ENCODE measurements at regions not wholly inside any gene's neighbourhood (a gene's known extent, or its start where the extent isn't known, plus 50 kb on each side); places are given as distances from the start of the nearest gene placed in this dataset.
"Not testable (repeated sequence)": the region's sequence is repeated elsewhere in the genome, so short reads cannot be mapped to it uniquely, and the experiment has no call there.

DNA sequence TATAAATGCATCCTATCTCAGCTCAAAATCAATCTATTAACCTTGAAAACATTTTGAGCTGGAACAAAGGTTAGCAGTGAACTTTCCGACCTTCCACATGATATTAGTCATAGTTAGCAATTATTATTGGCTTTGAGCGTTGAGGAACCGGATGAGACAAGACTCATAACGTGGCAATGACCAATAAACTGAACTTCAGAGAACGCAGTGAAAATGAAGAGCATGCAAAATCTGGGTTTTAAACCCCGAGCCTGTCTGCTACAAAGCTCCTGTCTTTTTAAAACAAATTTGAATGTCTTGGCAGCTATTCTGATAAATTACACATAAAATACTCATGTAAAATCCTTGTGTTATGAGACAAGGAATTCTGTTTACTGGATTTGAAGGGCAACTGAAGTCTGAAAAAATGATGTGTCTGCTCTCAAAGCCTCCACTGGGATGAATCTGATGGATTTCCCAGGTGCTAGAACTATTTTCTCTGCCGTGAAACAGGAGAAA, 74.7 kb upstream of the ITGB1 start:
- TF ChIP-seq CTCF (IDR thresholded peaks at IDR 0.05) = no peak
- Histone ChIP-seq H3K9me3 (no peaks in the 10 kb centered on the region), H3K4me1 (peaks cover 0 to 13% (median 0%) of the 10 kb centered on the region in 9 donors), H3K27me3 (no peaks in the 10 kb centered on the region), H3K4me3 (no peak overlapping the region), H3K27ac (peak overlapping the region in 2 of 10 donors; percentile 28 to 59), H3K36me3 (no peaks in the 10 kb centered on the region)
- no peak for ATAC-seq
- DNase-seq = no peak
- WGBS, 2 donors = 55 to 59% methylated on average over 7 of the region's 7 CpGs
- intact Hi-C loops (cut with DNase I) = no loop called here

DNA sequence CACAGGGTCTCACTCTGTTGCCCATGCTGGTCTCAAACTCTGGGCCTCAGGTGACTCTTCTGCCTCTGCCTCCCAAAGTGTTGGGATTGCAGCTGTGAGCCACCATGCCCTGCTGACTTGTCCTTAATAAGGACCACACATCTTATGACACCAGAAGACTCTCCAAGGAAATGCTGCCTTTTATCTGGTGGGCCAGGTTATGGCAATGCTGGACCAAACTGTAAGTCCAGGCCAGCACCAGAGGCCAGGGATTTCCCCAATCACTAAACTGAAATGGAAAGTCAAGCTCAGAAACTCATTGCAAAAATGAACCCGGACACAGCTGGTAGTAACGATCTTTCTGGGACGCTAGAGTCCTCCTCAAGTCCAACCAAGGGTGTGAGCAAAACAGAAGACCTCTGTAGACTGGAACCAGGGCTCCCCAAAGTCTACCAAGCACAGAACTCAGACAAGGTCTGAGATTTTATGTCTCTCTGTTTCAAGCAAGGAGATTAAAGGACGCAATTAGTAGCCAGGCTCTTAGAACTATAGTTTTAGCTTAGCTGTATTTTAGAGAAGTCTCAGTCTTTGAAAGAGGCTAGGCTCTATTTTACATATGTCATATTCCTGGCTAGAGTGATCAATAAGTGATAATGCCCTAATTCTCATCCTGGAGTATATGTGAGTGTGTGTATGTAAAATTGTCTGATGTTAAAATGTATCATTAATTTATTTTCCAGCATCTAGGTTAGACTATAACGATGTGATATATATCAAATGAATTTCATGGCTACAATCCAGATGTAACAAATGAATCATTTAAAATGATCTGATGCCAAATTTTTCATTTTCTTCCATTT, 74.0 kb upstream of the ITGB1 start:
- Histone ChIP-seq H3K4me3 (no peak overlapping the region), H3K4me1 (peaks cover 0 to 13% (median 0%) of the 10 kb centered on the region in 9 donors), H3K9me3 (no peaks in the 10 kb centered on the region), H3K27me3 (no peaks in the 10 kb centered on the region), H3K27ac (peak overlapping the region in 3 of 10 donors; percentile 24 to 59 (median 53)), H3K36me3 (no peaks in the 10 kb centered on the region)
- intact Hi-C loops (cut with DNase I) = no loop called here
- no peak for TF ChIP-seq CTCF (IDR thresholded peaks at IDR 0.05)
- DNase-seq = no peak
- whole genome bisulfite sequencing, 2 donors = 82 to 88% methylated on average over 5 of the region's 5 CpGs
- ATAC-seq = no peak

GRCh38 chr10:33031171-33031570, 73.1 kb upstream of the ITGB1 start:
- no peak for ATAC-seq
- DNase-seq = no peak
- no peak for TF ChIP-seq CTCF (IDR thresholded peaks at IDR 0.05)
- Histone ChIP-seq H3K9me3 (no peaks in the 10 kb centered on the region), H3K27me3 (no peaks in the 10 kb centered on the region), H3K4me1 (peaks cover 0 to 19% (median 4%) of the 10 kb centered on the region in 9 donors), H3K4me3 (no peak overlapping the region), H3K27ac (no peak overlapping the region), H3K36me3 (no peaks in the 10 kb centered on the region)
- 90 to 92% methylated on average over 5 of the region's 5 CpGs for WGBS, 2 donors
- intact Hi-C loops (cut with DNase I) = no loop called here

DNA sequence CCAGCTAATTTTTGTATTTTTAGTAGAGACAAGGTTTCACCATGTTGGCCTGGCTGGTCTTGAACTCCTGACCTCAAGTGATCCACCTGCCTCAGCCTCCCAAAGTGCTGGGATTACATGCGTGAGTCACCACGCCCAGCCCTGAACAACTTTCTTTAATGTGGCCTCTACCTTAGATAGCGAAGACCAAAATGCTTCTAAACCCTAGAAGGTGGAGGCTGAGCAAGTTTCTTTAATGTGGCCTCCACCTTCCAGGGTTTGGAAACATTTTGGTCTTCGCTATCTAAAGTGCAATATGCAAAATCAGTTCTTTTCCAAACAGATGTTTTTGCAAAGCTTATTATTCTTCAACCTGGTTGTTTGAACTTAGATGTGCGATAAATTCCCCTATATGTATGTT, 70.5 kb upstream of the ITGB1 start:
- 95 to 98% methylated on average over 5 of the region's 5 CpGs for WGBS, 2 donors
- H3K4me1 ChIP-seq = peaks cover 0 to 21% (median 6%) of the 10 kb centered on the region in 9 donors
- H3K4me3 ChIP-seq; H3K27ac ChIP-seq; ATAC-seq; H3K27me3 ChIP-seq; intact Hi-C loops (cut with DNase I); H3K9me3 ChIP-seq; DNase-seq; H3K36me3 ChIP-seq: not testable (repeated sequence)

GRCh38 chr10:33027088-33027487, 69.1 kb upstream of the ITGB1 start:
- intact Hi-C loops (cut with DNase I) = no loop called here
- H3K4me1 ChIP-seq = peaks cover 0 to 21% (median 6%) of the 10 kb centered on the region in 9 donors
- no peaks in the 10 kb centered on the region for H3K9me3 ChIP-seq
- 93 to 94% methylated on average over 6 of the region's 6 CpGs for WGBS, 2 donors
- no peaks in the 10 kb centered on the region for H3K36me3 ChIP-seq
- TF ChIP-seq CTCF (IDR thresholded peaks at IDR 0.05) = no peak
- ATAC-seq (no peak), DNase-seq (no peak)
- peak overlapping the region in 3 of 10 donors; percentile 19 to 52 (median 32) for H3K27ac ChIP-seq
- H3K27me3 ChIP-seq = no peaks in the 10 kb centered on the region
- no peak overlapping the region for H3K4me3 ChIP-seq

All from heart right ventricle (tissue), 16 donors.